GM12875 (cell line): ENCODE measurements at regions not wholly inside any gene's neighbourhood (a gene's known extent, or its start where the extent isn't known, plus 50 kb on each side); places are given as distances from the start of the nearest gene placed in this dataset.

Source experiments
- H3K4me3 ChIP-seq: one replicate; pipeline ENCODE4 v1.5.1; 2011; ENCODE audit warnings: low read depth, low read length, control low read depth
- TF ChIP-seq, protein P1 (sequence below): IDR thresholded peaks from 2 replicates; pipeline ENCODE4 v1.5.1; 2011; ENCODE audit warnings: low read depth, mild to moderate bottlenecking, control low read depth, inconsistent platforms, low read length, moderate library complexity, borderline replicate concordance; ENCODE audit not compliant: insufficient read depth

DNA sequence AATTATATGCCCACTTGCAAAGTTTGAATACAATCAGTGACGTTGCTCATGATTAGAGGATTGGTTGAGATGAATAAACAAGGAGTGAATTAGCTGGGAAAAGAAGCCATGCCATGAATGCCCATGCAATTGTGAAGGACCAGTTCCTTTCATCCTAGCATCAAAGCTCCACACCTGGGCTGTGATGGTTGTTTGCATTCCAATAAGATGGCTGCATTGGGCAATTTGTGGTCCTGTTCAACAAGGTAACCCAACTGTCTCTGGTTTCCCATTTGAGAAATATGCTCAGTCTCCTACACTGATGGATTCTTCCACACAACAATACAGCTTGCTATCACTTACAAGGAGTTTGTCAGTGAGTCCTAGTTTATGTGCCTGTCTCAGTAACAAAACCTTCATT lies 550.2 kb downstream of the STK39 start:
- TF ChIP-seq, protein P1, sequence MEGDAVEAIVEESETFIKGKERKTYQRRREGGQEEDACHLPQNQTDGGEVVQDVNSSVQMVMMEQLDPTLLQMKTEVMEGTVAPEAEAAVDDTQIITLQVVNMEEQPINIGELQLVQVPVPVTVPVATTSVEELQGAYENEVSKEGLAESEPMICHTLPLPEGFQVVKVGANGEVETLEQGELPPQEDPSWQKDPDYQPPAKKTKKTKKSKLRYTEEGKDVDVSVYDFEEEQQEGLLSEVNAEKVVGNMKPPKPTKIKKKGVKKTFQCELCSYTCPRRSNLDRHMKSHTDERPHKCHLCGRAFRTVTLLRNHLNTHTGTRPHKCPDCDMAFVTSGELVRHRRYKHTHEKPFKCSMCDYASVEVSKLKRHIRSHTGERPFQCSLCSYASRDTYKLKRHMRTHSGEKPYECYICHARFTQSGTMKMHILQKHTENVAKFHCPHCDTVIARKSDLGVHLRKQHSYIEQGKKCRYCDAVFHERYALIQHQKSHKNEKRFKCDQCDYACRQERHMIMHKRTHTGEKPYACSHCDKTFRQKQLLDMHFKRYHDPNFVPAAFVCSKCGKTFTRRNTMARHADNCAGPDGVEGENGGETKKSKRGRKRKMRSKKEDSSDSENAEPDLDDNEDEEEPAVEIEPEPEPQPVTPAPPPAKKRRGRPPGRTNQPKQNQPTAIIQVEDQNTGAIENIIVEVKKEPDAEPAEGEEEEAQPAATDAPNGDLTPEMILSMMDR = no peak
- no peak overlapping the region for H3K4me3 ChIP-seq

DNA sequence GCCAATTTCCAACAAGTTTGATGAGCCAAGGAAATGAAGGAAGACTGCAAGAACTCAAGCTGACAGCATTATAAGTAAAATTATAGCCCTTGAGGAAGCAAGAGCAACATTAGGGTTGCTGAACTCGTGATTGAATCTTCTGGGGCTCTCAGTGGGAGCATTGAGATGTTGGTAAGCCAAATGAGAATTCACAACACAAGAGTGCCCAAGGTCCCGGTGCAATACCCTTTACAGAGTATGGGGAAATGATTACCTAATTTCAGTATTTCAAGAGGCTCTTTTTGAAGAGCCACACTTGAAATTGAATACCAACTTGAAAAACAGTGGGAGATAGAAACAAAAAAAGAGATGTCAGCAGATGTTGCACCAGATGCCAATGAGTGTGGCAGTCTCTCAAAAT lies 554.5 kb downstream of the STK39 start:
- no peak overlapping the region for H3K4me3 ChIP-seq
- TF ChIP-seq, protein P1 = no peak

DNA sequence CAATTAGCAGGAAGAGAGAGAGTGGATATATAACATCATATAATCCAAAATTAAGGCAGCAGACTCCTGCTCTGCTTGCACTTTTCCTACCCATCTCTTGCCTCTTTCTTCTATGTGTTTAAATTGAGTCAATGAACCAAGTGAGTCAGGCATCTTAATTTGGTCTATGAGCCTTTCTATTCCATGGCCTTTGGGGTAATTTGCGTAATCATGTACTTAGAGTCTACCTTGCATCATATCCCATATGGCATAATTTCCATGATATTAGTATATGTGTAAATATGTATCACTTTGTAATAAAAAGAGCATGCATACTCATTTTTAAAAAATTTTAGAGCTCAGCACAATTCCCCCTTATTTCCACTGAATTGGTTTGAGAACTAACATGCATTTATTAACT lies 555.2 kb downstream of the STK39 start:
- H3K4me3 ChIP-seq = no peak overlapping the region
- TF ChIP-seq, protein P1 = no peak

DNA sequence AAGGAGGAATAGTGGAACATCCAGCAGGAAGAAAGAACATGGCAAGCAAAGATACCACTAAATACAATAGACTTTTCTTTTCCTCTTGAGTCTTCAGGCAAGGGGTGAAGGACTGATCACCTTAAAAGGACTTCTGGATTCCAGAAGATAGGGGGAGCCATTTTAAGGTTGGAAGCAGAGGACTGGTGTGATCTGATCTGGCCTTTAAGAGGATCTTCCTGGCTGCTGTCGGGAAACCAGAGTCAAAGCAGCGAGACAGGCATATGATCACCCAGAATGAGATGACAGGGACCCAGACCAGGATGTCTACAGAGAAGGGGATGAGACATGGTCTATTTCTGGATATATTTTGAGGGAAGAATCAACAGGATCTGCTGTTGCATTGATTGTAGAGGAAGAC lies 558.0 kb downstream of the STK39 start:
- no peak overlapping the region for H3K4me3 ChIP-seq
- TF ChIP-seq, protein P1 = no peak

DNA sequence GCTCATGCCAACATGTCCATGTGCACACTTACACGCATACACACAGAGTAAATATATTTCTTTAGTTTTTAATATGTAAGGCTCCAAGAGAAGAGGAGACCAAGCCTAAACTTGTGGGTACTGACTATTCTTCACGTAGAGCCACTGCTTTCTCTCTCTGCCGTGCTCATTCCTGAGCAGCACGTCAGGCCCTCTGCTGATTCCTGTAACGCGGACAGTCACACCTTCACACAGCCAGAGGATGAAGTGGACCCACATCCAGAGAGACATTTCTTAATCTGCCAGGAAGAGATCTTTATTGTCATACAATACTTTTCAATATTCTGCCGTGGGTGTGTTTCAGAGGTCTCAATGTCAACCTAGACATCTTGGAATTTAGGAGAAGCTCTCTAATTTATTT lies 560.7 kb downstream of the STK39 start:
- TF ChIP-seq, protein P1 = no peak
- H3K4me3 ChIP-seq = no peak overlapping the region

DNA sequence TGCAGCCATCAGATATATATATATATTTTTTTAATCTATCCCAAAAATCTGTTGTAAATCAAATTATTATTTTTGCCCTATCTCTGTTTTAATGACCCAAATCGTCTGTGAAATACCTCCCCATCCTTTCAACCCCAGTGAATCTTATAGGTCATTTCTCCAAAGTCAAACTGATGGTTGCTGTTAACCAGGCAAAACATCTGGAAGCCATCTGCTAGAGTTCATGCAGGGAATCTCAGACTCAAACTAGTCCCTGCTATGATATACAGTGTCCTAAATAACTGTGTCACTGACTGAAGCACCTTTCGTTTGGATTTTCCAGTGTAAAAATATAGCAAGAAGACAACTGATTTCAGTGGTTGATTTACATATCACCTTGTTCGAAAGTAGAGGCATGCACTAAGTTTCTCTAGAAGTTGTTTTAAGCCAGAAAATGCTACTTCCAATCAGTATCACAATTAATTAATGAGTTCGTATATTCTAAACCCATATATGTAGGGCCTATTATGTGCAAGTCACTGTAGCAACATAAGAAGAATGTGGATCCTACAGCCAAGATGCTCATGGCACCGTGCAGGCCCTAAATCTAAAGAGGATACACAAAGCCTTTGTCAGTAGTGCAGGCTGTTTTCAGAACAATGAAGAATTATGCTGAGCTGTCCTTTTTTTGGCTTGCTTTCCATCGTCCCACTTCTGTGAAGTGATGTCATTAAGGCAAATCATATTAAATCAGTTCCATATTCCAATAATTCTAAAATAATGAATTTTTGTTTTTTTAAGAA lies 566.0 kb downstream of the STK39 start:
- TF ChIP-seq, protein P1 = no peak
- no peak overlapping the region for H3K4me3 ChIP-seq

DNA sequence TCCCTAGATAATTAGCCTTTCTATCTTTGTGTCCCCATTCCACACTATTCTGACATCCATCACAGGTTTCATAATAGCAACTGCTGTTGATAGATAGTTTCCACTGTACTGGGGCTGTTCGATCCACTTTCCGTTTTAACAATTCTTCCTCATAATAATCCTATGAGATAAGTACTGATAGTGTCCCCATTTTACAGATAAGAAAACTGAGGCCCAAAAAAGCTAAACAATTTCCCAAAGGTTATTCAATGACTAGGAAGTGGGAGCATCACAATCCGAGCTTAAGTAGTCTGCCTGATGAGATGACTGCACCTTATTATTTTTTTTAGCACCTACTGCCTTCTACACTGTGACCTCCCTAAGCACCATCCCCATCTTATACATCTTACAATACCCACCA lies 569.2 kb downstream of the STK39 start:
- TF ChIP-seq, protein P1 = no peak

More for the DNA sequence above, 569.2 kb downstream of the STK39 start:
- no peak overlapping the region for H3K4me3 ChIP-seq
